ENCODE measurements at regions not wholly inside any gene's neighbourhood (a gene's known extent, or its start where the extent isn't known, plus 50 kb on each side); places are given as distances from the start of the nearest gene placed in this dataset.

DNA sequence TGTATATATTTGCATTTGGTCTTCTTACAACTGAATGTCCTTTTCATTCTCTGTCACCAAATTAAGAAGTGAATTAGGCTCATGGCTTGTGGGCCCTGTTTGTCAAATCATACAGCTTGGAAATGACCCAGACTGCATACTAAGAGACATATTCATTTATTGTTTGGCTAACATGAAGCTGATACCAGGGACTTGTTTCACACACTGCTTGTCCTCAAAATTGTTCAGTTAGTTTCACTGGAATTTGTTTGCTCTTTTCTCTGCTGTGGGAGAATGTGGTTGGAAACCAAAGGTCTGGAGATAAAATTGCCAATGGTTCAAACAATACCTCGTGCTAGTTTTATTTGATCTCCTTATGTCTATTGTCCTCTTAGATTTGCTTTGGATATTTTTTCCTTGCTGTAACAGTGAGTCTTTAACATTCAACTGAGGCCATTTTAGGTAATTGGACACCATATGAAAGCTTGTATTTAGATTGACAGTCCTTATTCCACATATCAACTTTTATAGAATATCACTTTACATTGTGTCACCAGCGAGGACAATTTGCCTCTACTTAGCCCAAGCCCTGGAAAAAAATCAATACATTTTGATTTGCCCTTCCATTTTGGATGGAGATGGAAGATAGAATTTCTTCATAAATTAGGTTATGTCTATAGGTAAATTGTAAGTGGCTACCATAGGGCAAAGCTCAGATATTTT lies 144.3 kb upstream of the MTAP start:
- TF ChIP-seq POLR2AphosphoS5 (IDR thresholded peaks at IDR 0.05): no peak
- no peak for TF ChIP-seq CTCF (IDR thresholded peaks at IDR 0.05)

All from gastroesophageal sphincter (tissue), 3 donors.